ENCODE measurements at regions not wholly inside any gene's neighbourhood (a gene's known extent, or its start where the extent isn't known, plus 50 kb on each side); places are given as distances from the start of the nearest gene placed in this dataset.

DNA sequence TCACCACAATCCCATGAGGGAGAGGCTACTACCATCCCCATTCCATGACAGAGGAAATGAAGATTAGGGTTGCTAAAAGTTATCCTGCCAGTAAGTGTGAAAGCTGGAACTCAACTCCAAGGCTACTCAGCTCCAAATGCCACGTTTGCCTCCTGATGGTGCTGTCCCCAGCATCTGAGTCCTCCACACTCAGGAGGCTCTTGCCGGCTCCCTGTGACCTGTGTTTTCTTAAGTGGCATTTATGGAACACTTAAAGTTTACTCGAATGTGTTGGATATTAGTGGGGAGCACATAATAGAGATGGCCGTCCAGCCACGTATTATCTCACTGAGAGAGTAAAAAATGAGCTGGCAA, 267.9 kb downstream of the CBLN1 start:
- DNase-seq: no peak
- H3K9ac ChIP-seq (ENCODE audit: low read length): no peak overlapping the region
- no peaks in the 10 kb centered on the region for H3K27me3 ChIP-seq (replicated peaks; ENCODE audit: insufficient read depth, low read length)
- no peak overlapping the region for H3K4me2 ChIP-seq (ENCODE audit: low read depth, low read length)
- no peaks in the 10 kb centered on the region for H4K20me1 ChIP-seq (ENCODE audit: insufficient read depth, low read length)
- TF ChIP-seq EZH2phosphoT487 (IDR thresholded peaks at IDR 0.05; ENCODE audit: low read length): no peak
- TF ChIP-seq EZH2 (optimal IDR thresholded peaks at IDR 0.05; ENCODE audit: low read depth, low read length): no peak
- TF ChIP-seq, protein P1, sequence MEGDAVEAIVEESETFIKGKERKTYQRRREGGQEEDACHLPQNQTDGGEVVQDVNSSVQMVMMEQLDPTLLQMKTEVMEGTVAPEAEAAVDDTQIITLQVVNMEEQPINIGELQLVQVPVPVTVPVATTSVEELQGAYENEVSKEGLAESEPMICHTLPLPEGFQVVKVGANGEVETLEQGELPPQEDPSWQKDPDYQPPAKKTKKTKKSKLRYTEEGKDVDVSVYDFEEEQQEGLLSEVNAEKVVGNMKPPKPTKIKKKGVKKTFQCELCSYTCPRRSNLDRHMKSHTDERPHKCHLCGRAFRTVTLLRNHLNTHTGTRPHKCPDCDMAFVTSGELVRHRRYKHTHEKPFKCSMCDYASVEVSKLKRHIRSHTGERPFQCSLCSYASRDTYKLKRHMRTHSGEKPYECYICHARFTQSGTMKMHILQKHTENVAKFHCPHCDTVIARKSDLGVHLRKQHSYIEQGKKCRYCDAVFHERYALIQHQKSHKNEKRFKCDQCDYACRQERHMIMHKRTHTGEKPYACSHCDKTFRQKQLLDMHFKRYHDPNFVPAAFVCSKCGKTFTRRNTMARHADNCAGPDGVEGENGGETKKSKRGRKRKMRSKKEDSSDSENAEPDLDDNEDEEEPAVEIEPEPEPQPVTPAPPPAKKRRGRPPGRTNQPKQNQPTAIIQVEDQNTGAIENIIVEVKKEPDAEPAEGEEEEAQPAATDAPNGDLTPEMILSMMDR (IDR thresholded peaks at IDR 0.05; ENCODE audit: low read length): no peak
- no peaks in the 10 kb centered on the region for H3F3A ChIP-seq (ENCODE audit: insufficient read depth, low read length)
- no peaks in the 10 kb centered on the region for H3K9me3 ChIP-seq (replicated peaks; ENCODE audit: insufficient read depth, low read length)
- H3K4me1 ChIP-seq (ENCODE audit: low read length): no peaks in the 10 kb centered on the region
- no peaks in the 10 kb centered on the region for H3K9me2 ChIP-seq (replicated peaks; ENCODE audit: insufficient read depth, low read length)
- H3K4me3 ChIP-seq (ENCODE audit: low read length): no peak overlapping the region
- H2AFZ ChIP-seq (ENCODE audit: low read length): no peak overlapping the region
- H3K27ac ChIP-seq (ENCODE audit: low read length): no peak overlapping the region
- H3K79me2 ChIP-seq (ENCODE audit: low read length): no peaks in the 10 kb centered on the region
- H3K36me3 ChIP-seq (replicated peaks; ENCODE audit: insufficient read depth, low read length): no peaks in the 10 kb centered on the region

DNA sequence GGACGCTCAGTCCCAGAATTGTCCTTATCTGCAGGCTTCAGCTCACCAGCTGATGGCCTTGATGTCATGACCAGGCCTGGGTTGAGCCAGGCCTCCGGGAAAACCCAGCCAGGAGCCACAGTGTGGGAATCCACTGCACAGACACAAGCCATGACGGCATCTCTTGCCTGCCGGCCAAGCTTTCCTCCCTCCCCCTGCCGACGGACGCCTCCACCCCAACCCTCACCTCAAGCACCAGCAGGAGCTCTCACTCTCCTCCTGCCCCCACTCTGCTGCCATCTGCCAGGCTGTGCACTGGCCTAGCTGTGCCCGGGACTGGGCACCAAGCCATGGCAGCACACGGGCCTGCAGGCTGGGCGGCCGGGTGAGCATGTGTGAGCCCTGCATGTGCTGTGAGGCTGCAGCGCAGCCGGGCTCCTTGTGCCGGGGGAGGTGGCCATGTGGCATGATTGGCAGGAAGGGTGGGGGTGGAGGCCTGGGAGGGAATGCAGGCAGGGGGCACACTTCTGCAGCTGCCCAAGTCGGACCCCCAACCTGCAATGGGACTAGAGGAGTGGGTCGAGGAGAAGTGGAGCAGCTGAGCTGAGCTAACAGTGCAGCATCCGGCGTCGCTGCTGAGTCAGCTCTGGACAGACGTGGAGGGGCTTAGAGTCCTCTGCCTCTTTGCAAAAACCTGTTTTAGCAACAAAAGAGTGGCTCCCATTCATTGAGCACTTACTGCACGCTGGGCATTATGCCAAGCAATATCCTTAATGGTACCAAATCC, 268.5 kb downstream of the CBLN1 start:
- Histone ChIP-seq H3F3A (ENCODE audit: insufficient read depth, low read length) (no peaks in the 10 kb centered on the region), H3K9me3 (replicated peaks; ENCODE audit: insufficient read depth, low read length) (no peaks in the 10 kb centered on the region), H3K9me2 (replicated peaks; ENCODE audit: insufficient read depth, low read length) (no peaks in the 10 kb centered on the region), H3K27me3 (replicated peaks; ENCODE audit: insufficient read depth, low read length) (no peaks in the 10 kb centered on the region), H3K4me1 (ENCODE audit: low read length) (no peaks in the 10 kb centered on the region), H3K36me3 (replicated peaks; ENCODE audit: insufficient read depth, low read length) (no peaks in the 10 kb centered on the region), H3K9ac (ENCODE audit: low read length) (no peak overlapping the region), H3K4me2 (ENCODE audit: low read depth, low read length) (no peak overlapping the region), H2AFZ (ENCODE audit: low read length) (no peak overlapping the region), H3K27ac (ENCODE audit: low read length) (no peak overlapping the region), H3K79me2 (ENCODE audit: low read length) (no peaks in the 10 kb centered on the region), H3K4me3 (ENCODE audit: low read length) (no peak overlapping the region), H4K20me1 (ENCODE audit: insufficient read depth, low read length) (no peaks in the 10 kb centered on the region)
- no peak for TF ChIP-seq EZH2phosphoT487 (IDR thresholded peaks at IDR 0.05; ENCODE audit: low read length)
- no peak for TF ChIP-seq EZH2 (optimal IDR thresholded peaks at IDR 0.05; ENCODE audit: low read depth, low read length)
- TF ChIP-seq, protein P1 (IDR thresholded peaks at IDR 0.05; ENCODE audit: low read length): no peak
- no peak for DNase-seq

- DNase-seq: no peak
- Histone ChIP-seq H2AFZ (ENCODE audit: low read length) (no peak overlapping the region), H3K4me3 (ENCODE audit: low read length) (no peak overlapping the region), H4K20me1 (ENCODE audit: insufficient read depth, low read length) (no peaks in the 10 kb centered on the region), H3K27me3 (replicated peaks; ENCODE audit: insufficient read depth, low read length) (no peaks in the 10 kb centered on the region), H3K79me2 (ENCODE audit: low read length) (no peaks in the 10 kb centered on the region), H3K9ac (ENCODE audit: low read length) (no peak overlapping the region), H3F3A (ENCODE audit: insufficient read depth, low read length) (no peaks in the 10 kb centered on the region), H3K4me1 (ENCODE audit: low read length) (no peaks in the 10 kb centered on the region), H3K4me2 (ENCODE audit: low read depth, low read length) (no peak overlapping the region), H3K9me2 (replicated peaks; ENCODE audit: insufficient read depth, low read length) (no peaks in the 10 kb centered on the region), H3K36me3 (replicated peaks; ENCODE audit: insufficient read depth, low read length) (no peaks in the 10 kb centered on the region), H3K27ac (ENCODE audit: low read length) (no peak overlapping the region), H3K9me3 (replicated peaks; ENCODE audit: insufficient read depth, low read length) (no peaks in the 10 kb centered on the region)
- no peak for TF ChIP-seq EZH2phosphoT487 (IDR thresholded peaks at IDR 0.05; ENCODE audit: low read length)
- no peak for TF ChIP-seq EZH2 (optimal IDR thresholded peaks at IDR 0.05; ENCODE audit: low read depth, low read length)
- TF ChIP-seq, protein P1 (IDR thresholded peaks at IDR 0.05; ENCODE audit: low read length): no peak
These were observed 269.7 kb downstream of the CBLN1 start for GRCh38 chr16:49011901-49012300.
